SK-N-SH (cell line): ENCODE measurements at regions not wholly inside any gene's neighbourhood (a gene's known extent, or its start where the extent isn't known, plus 50 kb on each side); places are given as distances from the start of the nearest gene placed in this dataset.

Experiments
- CTCF ChIA-PET: fragments of 300-600, 350-600 bp; formaldehyde crosslinking; extraction: SDS; loops from one replicate; lab custom pipeline; 2021; lab: Yijun Ruan, JAX
- POLR2A ChIA-PET: fragments of 350-600 bp; sonication (Branson Sonifier 250); formaldehyde crosslinking; extraction: SDS; loops from one replicate; lab custom pipeline; 2020; ENCODE audit warnings: antibody characterized with exemption, inconsistent platforms; lab: Yijun Ruan, JAX
- DNase-seq: peaks from one replicate; pipeline ENCODE4 v3.0.0; 2012
- H2AFZ ChIP-seq: fragments of 200-600 bp; sonication (generic); 2 replicates; pipeline ENCODE4 v1.8.1; 2016; ENCODE audit warnings: antibody characterized with exemption, mild to moderate bottlenecking, low read depth
- H3F3A ChIP-seq: fragments of 200-600 bp; sonication (generic); replicated peaks from 2 replicates; pipeline ENCODE3; 2016; ENCODE audit warnings: antibody characterized with exemption, mild to moderate bottlenecking; ENCODE audit not compliant: insufficient read depth
- H3K27ac ChIP-seq, 2 experiments: fragments of 200-500 bp in 1 of 2; fragments of 200-600 bp in 1 of 2; sonication (Bioruptor generic) in 1 of 2; sonication (generic), shearing (Covaris generic) in 1 of 2; 2 replicates each; pipeline versions ENCODE4 v1.5.1 to v1.6.1; 2014 to 2016; ENCODE audit warnings: low read depth in 2 of 2, inconsistent platforms in 1 of 2, low read length in 1 of 2, mild to moderate bottlenecking in 1 of 2, mixed read lengths in 1 of 2
- H3K27me3 ChIP-seq: fragments of 200-600 bp; sonication (generic), shearing (Covaris generic); 2 replicates; pipeline ENCODE4 v1.6.1; 2016; ENCODE audit warnings: mixed run types; ENCODE audit not compliant: insufficient read depth
- H3K36me3 ChIP-seq, 2 experiments: fragments of 200-500 bp in 1 of 2; fragments of 200-600 bp in 1 of 2; sonication (Bioruptor generic) in 1 of 2; sonication (generic) in 1 of 2; replicated peaks in 1 of 2; 2 replicates each; pipeline versions ENCODE3 to v1.5.1; 2014 to 2016; ENCODE audit warnings: low read length in 1 of 2, mild to moderate bottlenecking in 1 of 2; ENCODE audit not compliant: insufficient read depth in 2 of 2, control insufficient read depth in 1 of 2
- H3K4me1 ChIP-seq, 2 experiments: fragments of 200-500 bp in 1 of 2; fragments of 200-600 bp in 1 of 2; sonication (Bioruptor generic) in 1 of 2; sonication (generic), shearing (Covaris generic) in 1 of 2; 2 replicates each; pipeline versions ENCODE4 v1.5.1 to v1.6.1; 2014 to 2016; ENCODE audit warnings: low read depth in 1 of 2, low read length in 1 of 2, mixed run types in 1 of 2; ENCODE audit not compliant: insufficient read depth in 2 of 2, control insufficient read depth in 1 of 2
- H3K4me2 ChIP-seq: fragments of 200-600 bp; sonication (generic), shearing (Covaris generic); 2 replicates; pipeline ENCODE4 v1.6.1; 2017; ENCODE audit warnings: mixed run types
- H3K4me3 ChIP-seq, 2 experiments: fragments of 200-500 bp in 1 of 2; fragments of 200-600 bp in 1 of 2; sonication (Bioruptor generic) in 1 of 2; sonication (generic), shearing (Covaris generic) in 1 of 2; 2 replicates each; pipeline versions ENCODE4 v1.5.1 to v1.8.1; 2014 to 2016; ENCODE audit warnings: low read depth in 2 of 2, inconsistent platforms in 1 of 2, low read length in 1 of 2, mild to moderate bottlenecking in 1 of 2, mixed read lengths in 1 of 2, moderate library complexity in 1 of 2
- H3K79me2 ChIP-seq: fragments of 200-600 bp; sonication (generic); 2 replicates; pipeline ENCODE4 v1.8.1; 2017; ENCODE audit warnings: mild to moderate bottlenecking; ENCODE audit not compliant: insufficient read depth
- H3K9ac ChIP-seq: fragments of 200-600 bp; sonication (generic); 2 replicates; pipeline ENCODE4 v1.6.1; 2017; ENCODE audit warnings: mixed run types
- H3K9me2 ChIP-seq: fragments of 200-600 bp; sonication (generic); 2 replicates; pipeline ENCODE4 v1.6.1; 2017; ENCODE audit warnings: mixed run types
- H3K9me3 ChIP-seq: fragments of 200-600 bp; sonication (generic); 2 replicates; pipeline ENCODE4 v1.6.1; 2017; ENCODE audit warnings: mixed run types, mild to moderate bottlenecking, moderate library complexity
- H4K20me1 ChIP-seq: fragments of 200-600 bp; sonication (generic); 2 replicates; pipeline ENCODE4 v1.6.1; 2017; ENCODE audit warnings: mild to moderate bottlenecking, mixed run types; ENCODE audit not compliant: insufficient read depth
- CTCF ChIP-seq: fragments of 200-600 bp; sonication (generic); IDR thresholded peaks from 2 replicates; pipeline ENCODE4 v1.6.1; 2017; ENCODE audit warnings: antibody characterized with exemption, mild to moderate bottlenecking, moderate library complexity
- EP300 ChIP-seq, 2 experiments: IDR thresholded peaks; 2 replicates each; pipeline versions ENCODE4 v1.4.0 to v1.6.1; 2012; ENCODE audit warnings: borderline replicate concordance in 1 of 2, low read depth in 1 of 2, low read length in 1 of 2
- EZH2phosphoT487 ChIP-seq: fragments of 200-600 bp; sonication (generic); IDR thresholded peaks from 2 replicates; pipeline ENCODE4 v1.6.1; 2017; ENCODE audit warnings: low read depth, mixed run types, mild to moderate bottlenecking, antibody characterized with exemption, moderate library complexity, borderline replicate concordance
- FOSL2 ChIP-seq: IDR thresholded peaks from 2 replicates; pipeline ENCODE4 v1.4.0; 2012; ENCODE audit warnings: low read depth, mild to moderate bottlenecking, moderate library complexity, borderline replicate concordance
- FOXJ3 ChIP-seq: sonication (generic); formaldehyde crosslinking; IDR thresholded peaks from 2 replicates; pipeline ENCODE4 v1.5.1; 2020; ENCODE audit warnings: mild to moderate bottlenecking, missing genetic modification reagents
- FOXM1 ChIP-seq: IDR thresholded peaks from 2 replicates; pipeline ENCODE4 v1.4.0; 2012; ENCODE audit warnings: low read depth, mild to moderate bottlenecking
- GABPA ChIP-seq: IDR thresholded peaks from 2 replicates; pipeline ENCODE4 v1.4.0; 2012; ENCODE audit warnings: low read depth, mild to moderate bottlenecking
- JUND ChIP-seq: IDR thresholded peaks from 2 replicates; pipeline ENCODE4 v1.4.0; 2012
- MEF2A ChIP-seq: IDR thresholded peaks from 2 replicates; pipeline ENCODE4 v1.4.0; 2012; ENCODE audit warnings: low read depth, borderline replicate concordance
- RAD21 ChIP-seq: IDR thresholded peaks from 2 replicates; pipeline ENCODE4 v1.6.1; 2012; ENCODE audit warnings: mild to moderate bottlenecking, low read length
- SMC3 ChIP-seq: IDR thresholded peaks from 2 replicates; pipeline ENCODE4 v1.6.1; 2012; ENCODE audit warnings: low read depth, low read length, improper control_type of control experiment
- TAF1 ChIP-seq: IDR thresholded peaks from 2 replicates; pipeline ENCODE4 v1.6.1; 2012; ENCODE audit warnings: low read depth, mild to moderate bottlenecking, low read length, moderate library complexity, borderline replicate concordance
- TCF12 ChIP-seq: IDR thresholded peaks from 2 replicates; pipeline ENCODE4 v1.4.0; 2012
- YY1 ChIP-seq: IDR thresholded peaks from 2 replicates; pipeline ENCODE4 v1.4.0; 2012; ENCODE audit warnings: low read depth, mild to moderate bottlenecking
- WGBS: methylation state at CpG from one replicate; pipeline ENCODE4 v1.1.6; 2017; ENCODE audit warnings: low lambda C conversion rate; 5-methylcytosine and 5-hydroxymethylcytosine counted together

DNA sequence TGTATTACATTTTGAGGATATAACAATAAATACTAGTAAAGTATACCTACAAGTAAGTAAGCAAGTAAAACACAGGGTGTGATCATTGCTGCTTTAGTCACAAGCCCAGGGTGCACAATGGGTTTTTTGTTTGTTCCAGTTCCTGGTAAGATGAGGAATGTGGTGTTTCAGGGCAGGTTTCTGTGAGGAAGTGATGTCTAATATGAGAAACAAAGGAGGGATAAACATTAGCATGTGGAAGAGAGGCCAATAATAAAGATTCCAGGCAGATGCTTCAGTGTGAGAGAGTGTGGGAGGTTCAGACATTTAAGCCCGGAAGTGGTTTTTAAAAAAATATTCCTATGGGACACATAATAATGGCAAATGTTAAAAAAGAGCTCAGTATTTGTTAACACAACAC is 808.1 kb upstream of the USP15 start:
- ChIA-PET POLR2A (no interaction called here), CTCF (no interaction called here)
- Histone ChIP-seq H3K9me2 (no peaks in the 10 kb centered on the region), H3K27ac (no peak overlapping the region), H3K9me3 (no peaks in the 10 kb centered on the region), H3K27me3 (no peaks in the 10 kb centered on the region), H3K4me3 (no peak overlapping the region), H3K79me2 (no peaks in the 10 kb centered on the region), H3K4me2 (no peak overlapping the region), H3K36me3 (no peaks in the 10 kb centered on the region), H3K4me1 (no peaks in the 10 kb centered on the region), H3K9ac (no peak overlapping the region), H3F3A (no peaks in the 10 kb centered on the region), H4K20me1 (no peaks in the 10 kb centered on the region), H2AFZ (no peak overlapping the region)
- WGBS: 17% methylated on average over 1 of the region's 1 CpG
- TF ChIP-seq FOSL2 (no peak), FOXM1 (no peak), EP300 (IDR thresholded peaks at IDR 0.05; ENCODE audit: borderline replicate concordance in 1 of 2, low read depth in 1 of 2, low read length in 1 of 2) (no peak), SMC3 (no peak), TCF12 (no peak), EZH2phosphoT487 (no peak), TAF1 (no peak), RAD21 (no peak), GABPA (no peak), FOXJ3 (CRISPR knock-in tag) (no peak), CTCF (no peak)
- DNase-seq: no peak

DNA sequence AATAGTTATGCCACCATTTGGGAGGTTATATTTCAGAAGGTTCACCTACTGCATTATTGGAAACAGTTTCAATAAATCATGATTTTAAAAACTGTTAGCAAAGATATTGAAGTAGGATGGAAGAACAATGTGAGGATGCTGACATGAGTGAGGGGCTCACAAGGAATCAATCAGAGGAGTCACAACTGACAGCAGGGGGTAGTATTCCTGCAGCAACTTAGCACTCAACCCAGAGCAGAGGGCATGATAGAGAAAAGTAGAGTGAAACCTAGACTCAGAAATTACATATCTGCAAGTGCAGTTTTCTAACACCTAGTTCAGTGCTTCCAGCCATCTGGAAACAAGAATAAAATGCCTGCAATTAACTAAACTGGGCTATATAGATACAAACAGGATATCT is 772.5 kb upstream of the USP15 start:
- H2AFZ ChIP-seq: no peak overlapping the region
- no peaks in the 10 kb centered on the region for H3K9me3 ChIP-seq
- no peak overlapping the region for H3K4me2 ChIP-seq
- H3K27ac ChIP-seq: no peak overlapping the region
- no peaks in the 10 kb centered on the region for H3K79me2 ChIP-seq
- TF ChIP-seq MEF2A (no peak), YY1 (no peak), TAF1 (no peak), JUND (no peak), EZH2phosphoT487 (no peak)
- no peaks in the 10 kb centered on the region for H3F3A ChIP-seq
- ChIA-PET CTCF (no interaction called here), POLR2A (no interaction called here)
- no peaks in the 10 kb centered on the region for H4K20me1 ChIP-seq
- H3K36me3 ChIP-seq: no peaks in the 10 kb centered on the region
- no peak for DNase-seq
- no peaks in the 10 kb centered on the region for H3K27me3 ChIP-seq
- no peaks in the 10 kb centered on the region for H3K4me1 ChIP-seq
- no peaks in the 10 kb centered on the region for H3K9me2 ChIP-seq
- H3K4me3 ChIP-seq: no peak overlapping the region
- H3K9ac ChIP-seq: no peak overlapping the region
